ENCODE measurements at regions not wholly inside any gene's neighbourhood (a gene's known extent, or its start where the extent isn't known, plus 50 kb on each side); places are given as distances from the start of the nearest gene placed in this dataset.

- no peak for TF ChIP-seq CTCF (IDR thresholded peaks at IDR 0.05; ENCODE audit: poor library complexity, severe bottlenecking)
- no peak for TF ChIP-seq TAF1 (IDR thresholded peaks at IDR 0.05; ENCODE audit: low read depth)
- TF ChIP-seq POLR2AphosphoS5 (IDR thresholded peaks at IDR 0.05): no peak
- no peak for TF ChIP-seq MXI1 (conservative IDR thresholded peaks at IDR 0.05; ENCODE audit: poor library complexity, severe bottlenecking)
- no peak for TF ChIP-seq EZH2 (IDR thresholded peaks at IDR 0.05; ENCODE audit: borderline replicate concordance, insufficient read depth, low read length, poor library complexity, severe bottlenecking)
- TF ChIP-seq RAD21 (conservative IDR thresholded peaks at IDR 0.05): no peak
- TF ChIP-seq EP300 (conservative IDR thresholded peaks at IDR 0.05; ENCODE audit: poor library complexity, severe bottlenecking): no peak
Measured at GRCh38 chr1:81129776-81130175, 671.0 kb upstream of the ADGRL2 start.

Measured in neural cell (in vitro differentiated cells).